ENCODE measurements at regions not wholly inside any gene's neighbourhood (a gene's known extent, or its start where the extent isn't known, plus 50 kb on each side); places are given as distances from the start of the nearest gene placed in this dataset.

GRCh38 chr4:116082808-116083366 lies 969.5 kb upstream of the NDST4 start:
- no peak overlapping the region for H3K27ac Mint-ChIP-seq
- H3K27ac ChIP-seq (ENCODE audit: low read depth, low read length) = no peak overlapping the region
- no peak overlapping the region for H3K4me3 ChIP-seq (ENCODE audit: low read length)
- no peaks in the 10 kb centered on the region for H3K4me1 ChIP-seq (ENCODE audit: control insufficient read depth, insufficient read depth, low read length)
- H3K27me3 ChIP-seq (ENCODE audit: control insufficient read depth, insufficient read depth, low read length, poor library complexity, severe bottlenecking) = no peaks in the 10 kb centered on the region
- no peaks in the 10 kb centered on the region for H3K4me1 Mint-ChIP-seq
- H3K9me3 Mint-ChIP-seq = peaks cover 8% of the 10 kb centered on the region
- no peak for TF ChIP-seq CTCF (conservative IDR thresholded peaks at IDR 0.05)
- no peak overlapping the region for H3K4me3 Mint-ChIP-seq
- no peaks in the 10 kb centered on the region for H3K27me3 Mint-ChIP-seq (ENCODE audit: insufficient read depth)
- DNase-seq = no peak
- H3K9me3 ChIP-seq (ENCODE audit: control insufficient read depth, low read length) = no peaks in the 10 kb centered on the region
- WGBS, 2 experiments (ENCODE audit: insufficient coverage in 1 of 2, insufficient read length in 1 of 2) = 88% methylated on average over 5 of the region's 5 CpGs; no CpG with 5 or more reads in 1 of the 2 experiments
- no peak overlapping the region for H3K9ac ChIP-seq (ENCODE audit: extremely low read depth, low read length, poor library complexity, severe bottlenecking)
- no peaks in the 10 kb centered on the region for H3K36me3 Mint-ChIP-seq (ENCODE audit: low read depth)
- no peaks in the 10 kb centered on the region for H3K36me3 ChIP-seq (ENCODE audit: control insufficient read depth, insufficient read depth, low read length)

GRCh38 chr4:116073051-116073450 lies 959.6 kb upstream of the NDST4 start:
- Mint-ChIP-seq H3K9me3 (peaks cover 12% of the 10 kb centered on the region), H3K4me3 (no peak overlapping the region), H3K27ac (no peak overlapping the region), H3K4me1 (no peaks in the 10 kb centered on the region), H3K36me3 (ENCODE audit: low read depth) (peaks cover 3% of the 10 kb centered on the region), H3K27me3 (ENCODE audit: insufficient read depth) (no peaks in the 10 kb centered on the region)
- no peaks in the 10 kb centered on the region for H3K4me1 ChIP-seq (ENCODE audit: control insufficient read depth, insufficient read depth, low read length)
- DNase-seq = no peak
- WGBS, 2 experiments (ENCODE audit: insufficient coverage in 1 of 2, insufficient read length in 1 of 2) = 70 to 100% methylated on average over 1 of the region's 1 CpG
- no peak for TF ChIP-seq CTCF (conservative IDR thresholded peaks at IDR 0.05)
- H3K9ac ChIP-seq (ENCODE audit: extremely low read depth, low read length, poor library complexity, severe bottlenecking) = no peak overlapping the region
- no peaks in the 10 kb centered on the region for H3K27me3 ChIP-seq (ENCODE audit: control insufficient read depth, insufficient read depth, low read length, poor library complexity, severe bottlenecking)
- no peak overlapping the region for H3K27ac ChIP-seq (ENCODE audit: low read depth, low read length)
- H3K4me3 ChIP-seq (ENCODE audit: low read length) = no peak overlapping the region
- H3K36me3 ChIP-seq (ENCODE audit: control insufficient read depth, insufficient read depth, low read length) = no peaks in the 10 kb centered on the region
- H3K9me3 ChIP-seq (ENCODE audit: control insufficient read depth, low read length) = peaks cover 13% of the 10 kb centered on the region

- Histone ChIP-seq H3K27me3 (ENCODE audit: control insufficient read depth, insufficient read depth, low read length, poor library complexity, severe bottlenecking) (no peaks in the 10 kb centered on the region), H3K36me3 (ENCODE audit: control insufficient read depth, insufficient read depth, low read length) (no peaks in the 10 kb centered on the region), H3K9ac (ENCODE audit: extremely low read depth, low read length, poor library complexity, severe bottlenecking) (no peak overlapping the region), H3K4me3 (ENCODE audit: low read length) (no peak overlapping the region), H3K4me1 (ENCODE audit: control insufficient read depth, insufficient read depth, low read length) (no peaks in the 10 kb centered on the region), H3K27ac (ENCODE audit: low read depth, low read length) (no peak overlapping the region), H3K9me3 (ENCODE audit: control insufficient read depth, low read length) (peaks cover 14% of the 10 kb centered on the region)
- Mint-ChIP-seq H3K4me3 (no peak overlapping the region), H3K4me1 (peaks cover 14% of the 10 kb centered on the region), H3K27me3 (ENCODE audit: insufficient read depth) (no peaks in the 10 kb centered on the region), H3K36me3 (ENCODE audit: low read depth) (peaks cover 7% of the 10 kb centered on the region), H3K27ac (no peak overlapping the region), H3K9me3 (peaks cover 25% of the 10 kb centered on the region)
- DNase-seq = no peak
- TF ChIP-seq CTCF (conservative IDR thresholded peaks at IDR 0.05) = no peak
These were observed 956.9 kb upstream of the NDST4 start for GRCh38 chr4:116070283-116070682.

Measured in endodermal cell (in vitro differentiated cells).